GM11168 (cell line): ENCODE measurements at regions not wholly inside any gene's neighbourhood (a gene's known extent, or its start where the extent isn't known, plus 50 kb on each side); places are given as distances from the start of the nearest gene placed in this dataset.

Experiments used
- in situ Hi-C: fragments of 300-500 bp; cut with MboI; formaldehyde crosslinking; loops from one replicate; pipeline ENCODE4 v1.12.0; 2022; ENCODE audit warnings: low sequenced_read_pairs; ENCODE audit not compliant: unreplicated experiment

GRCh38 chr21:20639026-20639425 is 359.2 kb upstream of the NCAM2 start:
- in situ Hi-C loops = no loop called here

DNA sequence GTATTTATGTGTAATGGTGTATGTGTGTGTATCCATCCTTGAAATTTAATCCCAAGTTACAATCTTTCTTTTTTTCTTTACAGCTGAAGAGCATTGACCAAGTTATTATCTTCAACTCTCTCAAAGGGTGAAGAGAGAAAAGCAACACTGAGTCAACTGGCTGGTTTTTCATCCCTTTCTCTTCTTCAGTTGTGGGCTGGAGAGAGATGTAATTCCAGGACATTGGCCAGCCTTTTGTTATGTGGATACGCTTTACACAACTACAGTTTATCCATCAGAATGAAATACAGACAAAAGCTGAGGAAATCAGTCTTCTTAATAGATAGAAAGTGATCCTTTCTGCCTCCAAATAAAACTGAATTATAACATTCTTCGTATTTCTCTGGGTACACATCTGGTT is 357.0 kb upstream of the NCAM2 start:
- in situ Hi-C loops = no loop called here

DNA sequence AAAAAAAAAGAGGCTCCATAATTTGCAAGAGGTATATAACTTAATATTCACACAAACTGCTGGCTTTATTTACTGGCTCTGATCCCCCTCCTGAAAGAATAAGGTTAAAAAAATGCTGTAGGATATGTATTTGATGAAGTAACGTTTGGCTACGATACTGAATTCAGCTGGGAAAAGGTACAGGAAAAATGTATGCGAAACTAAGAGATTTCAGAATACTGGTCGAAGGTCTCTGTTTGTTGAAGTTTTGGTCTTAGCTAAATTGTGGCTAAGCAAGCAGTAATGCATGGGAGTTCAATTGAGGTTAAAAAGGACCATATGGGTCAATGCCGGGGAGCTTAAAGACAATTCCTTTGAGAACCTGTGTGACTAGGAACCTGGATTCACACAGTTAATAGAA is 355.5 kb upstream of the NCAM2 start:
- in situ Hi-C loops = no loop called here

- in situ Hi-C loops = no loop called here
Observed at GRCh38 chr21:20644552-20644951, 353.7 kb upstream of the NCAM2 start.

DNA sequence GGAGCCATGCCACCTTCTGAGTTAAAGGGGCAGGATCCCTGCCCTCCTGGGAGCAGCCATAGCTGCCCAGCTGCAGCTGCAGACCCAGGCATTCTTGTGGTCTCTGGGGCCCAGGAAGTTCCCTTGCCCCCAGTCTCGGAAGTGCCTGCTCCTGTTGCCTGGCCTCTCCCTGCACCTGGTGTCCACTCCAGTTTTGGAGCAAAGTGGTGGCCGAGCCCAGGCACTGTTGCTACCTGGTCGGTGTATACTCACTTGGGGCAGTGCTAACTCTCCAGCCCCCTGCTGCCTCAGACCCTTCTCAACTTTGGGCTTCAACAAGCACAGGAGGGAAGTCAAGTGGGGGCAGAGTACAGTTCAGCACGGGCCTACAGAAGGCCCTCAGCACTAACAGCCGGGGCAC is 352.9 kb upstream of the NCAM2 start:
- in situ Hi-C loops = no loop called here

DNA sequence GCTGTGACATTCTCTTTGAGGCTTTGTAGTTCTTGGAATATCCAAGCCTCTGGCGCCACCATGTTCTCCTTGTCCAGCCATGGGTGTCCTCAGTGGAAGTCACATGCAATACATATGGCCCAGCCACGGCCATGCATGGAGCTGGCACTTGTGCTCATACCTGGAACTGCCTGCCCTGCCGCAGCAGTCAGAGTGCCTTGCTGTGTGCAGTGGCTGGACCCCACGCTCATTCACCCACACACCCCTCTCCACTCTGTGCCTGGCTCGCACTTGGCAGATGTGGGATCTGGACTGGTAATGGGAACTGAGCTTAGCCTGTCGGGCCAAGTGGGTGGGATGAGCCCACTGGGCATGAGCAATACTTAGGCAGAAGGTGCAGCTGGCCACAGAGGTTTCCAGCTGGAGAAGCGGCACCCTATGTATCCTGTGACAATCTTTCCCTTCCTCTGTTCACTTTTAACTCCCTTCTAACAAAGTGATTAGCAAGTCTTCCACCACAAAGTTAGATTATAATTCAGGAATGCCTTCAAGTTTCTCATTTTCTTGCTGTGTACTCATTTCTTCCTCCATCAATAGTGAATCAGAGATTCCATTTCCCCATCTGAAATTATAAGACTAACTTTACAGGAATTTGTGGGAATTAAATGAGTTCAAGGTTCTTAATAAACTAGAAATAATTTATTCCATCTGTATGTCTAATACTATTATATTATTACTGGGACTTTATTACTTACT is 351.6 kb upstream of the NCAM2 start:
- in situ Hi-C loops = no loop called here

DNA sequence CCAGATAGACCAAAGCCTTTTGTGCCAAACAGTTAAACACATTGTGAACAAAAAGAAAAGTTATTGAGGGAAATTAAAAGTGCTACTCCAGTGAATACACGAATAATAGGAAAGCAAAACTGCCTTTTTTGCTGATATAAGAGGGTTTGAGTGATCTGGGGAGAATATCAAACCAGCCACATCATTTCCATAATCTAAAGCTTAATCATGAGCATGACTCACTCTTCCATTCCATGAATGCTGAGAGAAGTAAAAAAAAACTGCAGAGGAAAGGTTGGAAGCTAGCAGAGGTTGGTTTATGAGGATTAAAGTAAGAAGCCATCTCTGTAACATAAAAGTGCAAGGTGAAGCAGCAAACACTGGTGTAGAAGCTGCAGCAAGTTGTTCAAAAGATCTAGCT is 350.6 kb upstream of the NCAM2 start:
- in situ Hi-C loops = no loop called here

- in situ Hi-C loops = no loop called here
Observed at GRCh38 chr21:20649231-20649630, 349.0 kb upstream of the NCAM2 start.

- in situ Hi-C loops = no loop called here
Observed at GRCh38 chr21:20652846-20653245, 345.4 kb upstream of the NCAM2 start.

DNA sequence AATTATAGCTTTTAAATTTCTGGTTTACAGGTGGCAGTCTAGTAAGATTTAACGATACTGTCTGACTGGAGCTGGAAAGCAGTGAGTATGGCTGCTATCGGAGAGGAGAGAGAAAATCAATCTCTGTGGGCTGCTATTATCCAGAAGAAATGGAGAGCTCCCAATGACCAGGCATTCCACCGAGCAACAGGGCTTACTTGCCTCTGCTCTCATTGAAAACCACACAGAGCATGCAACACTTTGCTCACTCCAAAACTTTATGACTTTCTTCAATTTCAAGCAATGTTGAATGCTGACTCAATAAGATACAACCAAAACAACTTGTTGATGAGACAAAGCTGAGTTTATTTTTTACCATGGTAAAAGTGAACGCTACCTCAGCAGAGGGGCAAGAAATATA is 337.0 kb upstream of the NCAM2 start:
- in situ Hi-C loops = no loop called here

- in situ Hi-C loops = no loop called here
Observed at GRCh38 chr21:20661745-20662422, 336.3 kb upstream of the NCAM2 start.

- in situ Hi-C loops = no loop called here
Observed at GRCh38 chr21:20662514-20662913, 335.7 kb upstream of the NCAM2 start.

DNA sequence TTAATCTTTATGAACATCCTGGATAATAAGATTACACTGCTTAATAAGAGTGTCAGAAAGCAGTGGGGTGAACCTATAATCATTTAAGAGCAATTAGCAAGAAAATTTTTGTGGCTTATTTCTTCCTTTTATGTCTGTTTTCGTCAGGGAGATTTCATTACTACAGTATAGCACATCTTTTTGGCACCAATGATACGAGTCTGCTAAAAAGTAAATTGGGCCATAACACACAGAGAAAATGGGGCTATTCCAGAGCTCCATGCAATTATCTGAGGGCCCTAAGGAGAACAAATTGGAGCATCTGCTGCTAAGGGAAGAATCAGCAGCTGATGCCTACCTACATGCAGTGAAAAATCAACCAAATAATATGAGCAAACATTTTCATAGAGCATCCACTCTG is 330.3 kb upstream of the NCAM2 start:
- in situ Hi-C loops = no loop called here

GRCh38 chr21:20685475-20685874 is 312.7 kb upstream of the NCAM2 start:
- in situ Hi-C loops = no loop called here

GRCh38 chr21:20698585-20698984 is 299.6 kb upstream of the NCAM2 start:
- in situ Hi-C loops = no loop called here

DNA sequence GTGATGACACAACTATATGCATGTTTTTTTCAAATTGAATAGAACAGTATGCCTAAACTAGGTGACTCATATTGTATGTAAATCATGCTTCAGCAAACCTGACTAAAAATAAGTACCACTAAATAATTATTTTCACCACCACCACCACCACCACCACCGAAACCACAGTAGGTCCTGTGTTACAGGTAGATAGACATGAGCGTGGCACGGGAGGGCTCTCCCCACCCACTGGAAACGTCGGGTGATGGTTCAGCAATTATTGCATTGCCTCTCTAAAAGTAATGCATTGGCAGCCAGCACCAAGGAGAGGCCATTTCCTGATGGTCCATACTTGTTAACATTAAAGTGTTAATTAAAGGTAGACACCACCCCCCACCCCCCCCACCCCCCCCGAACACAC is 297.0 kb upstream of the NCAM2 start:
- in situ Hi-C loops = no loop called here

GRCh38 chr21:20703112-20703767 is 295.0 kb upstream of the NCAM2 start:
- in situ Hi-C loops = no loop called here

DNA sequence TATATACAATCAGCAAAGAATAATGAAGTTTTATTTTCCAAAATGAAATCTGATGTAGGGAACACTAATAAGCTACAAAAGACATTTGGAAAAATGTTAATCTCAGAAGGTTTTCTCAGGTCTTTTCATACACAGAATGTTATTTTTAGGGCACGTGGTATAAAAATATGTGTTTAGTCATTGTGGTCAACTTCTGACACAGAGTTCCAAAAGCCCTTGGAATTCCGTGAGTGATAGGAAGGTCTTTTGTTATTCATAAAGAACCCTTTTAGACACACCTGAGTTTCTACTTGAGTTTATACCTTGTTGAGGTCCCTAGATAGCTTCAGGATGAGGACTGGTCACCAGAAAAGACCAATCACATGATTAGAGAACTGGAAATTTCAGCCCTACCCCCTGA is 277.6 kb upstream of the NCAM2 start:
- in situ Hi-C loops = no loop called here

GRCh38 chr21:20721151-20721550 is 277.1 kb upstream of the NCAM2 start:
- in situ Hi-C loops = no loop called here

DNA sequence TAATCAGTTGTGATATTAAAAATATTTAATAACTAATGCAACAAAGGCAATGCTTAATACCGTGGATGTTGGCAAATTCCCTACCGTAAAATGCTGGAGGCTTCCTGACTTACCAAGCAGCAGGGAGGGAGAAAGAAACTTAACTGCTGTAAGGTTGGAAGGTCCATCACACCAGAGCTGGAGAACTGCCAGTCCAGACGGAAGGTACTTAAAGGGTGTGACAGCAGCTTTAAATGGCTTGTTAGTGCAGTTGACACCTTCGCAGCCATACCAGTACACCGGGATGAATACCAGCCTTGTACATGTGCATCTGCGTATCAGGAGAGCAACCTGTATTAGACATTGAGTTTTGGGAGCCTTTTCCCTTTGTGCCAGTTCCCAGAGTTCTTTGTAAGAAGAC is 269.5 kb upstream of the NCAM2 start:
- in situ Hi-C loops = no loop called here

DNA sequence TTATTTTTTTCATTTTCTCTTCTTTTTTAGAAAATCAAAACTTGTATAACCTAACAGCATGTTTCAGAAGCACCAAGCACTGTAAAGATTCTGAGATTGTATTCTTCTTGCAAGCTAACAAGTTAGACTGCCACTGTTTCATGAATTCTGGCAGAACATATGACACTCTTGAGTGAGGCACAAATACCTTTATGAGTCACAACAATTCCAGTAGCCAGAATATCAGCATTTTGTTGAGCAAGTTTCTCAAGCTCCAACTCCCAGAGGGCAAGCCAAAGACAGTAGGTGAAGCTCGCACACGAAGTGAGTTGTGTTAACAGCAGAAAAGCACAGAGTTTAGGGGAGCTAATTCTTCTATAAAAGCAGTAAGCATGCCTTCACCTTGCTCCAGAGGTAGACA is 268.8 kb upstream of the NCAM2 start:
- in situ Hi-C loops = no loop called here

DNA sequence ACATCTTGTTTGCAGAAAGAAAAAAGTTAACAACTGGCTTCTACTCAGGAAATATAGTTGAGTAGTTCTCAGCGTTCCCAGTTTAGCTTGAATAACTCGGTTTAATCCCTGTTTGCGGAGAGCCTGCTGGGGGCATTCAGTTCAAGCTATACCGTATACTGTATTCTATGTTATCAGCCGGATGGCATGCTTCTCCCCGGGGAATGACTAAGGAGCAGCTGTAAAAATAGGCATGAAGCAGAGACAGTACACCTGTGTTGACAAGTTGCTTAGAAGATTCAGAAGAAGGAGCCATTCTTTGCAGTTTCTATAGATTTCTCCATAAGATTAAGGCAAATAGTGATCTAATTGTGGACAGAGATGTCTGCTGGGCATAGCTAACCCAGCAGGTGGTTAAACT is 267.8 kb upstream of the NCAM2 start:
- in situ Hi-C loops = no loop called here
